Activated gamma-delta T cell treated with Interleukin-2 at 50 U/mL for 16 hours (primary cell): ENCODE measurements at regions not wholly inside any gene's neighbourhood (a gene's known extent, or its start where the extent isn't known, plus 50 kb on each side); places are given as distances from the start of the nearest gene placed in this dataset.
"Not testable (repeated sequence)": the region's sequence is repeated elsewhere in the genome, so short reads cannot be mapped to it uniquely, and the experiment has no call there.

Source experiments
- DNase-seq: peaks from one replicate; pipeline ENCODE4 v3.0.0-alpha.2; 2020

DNA sequence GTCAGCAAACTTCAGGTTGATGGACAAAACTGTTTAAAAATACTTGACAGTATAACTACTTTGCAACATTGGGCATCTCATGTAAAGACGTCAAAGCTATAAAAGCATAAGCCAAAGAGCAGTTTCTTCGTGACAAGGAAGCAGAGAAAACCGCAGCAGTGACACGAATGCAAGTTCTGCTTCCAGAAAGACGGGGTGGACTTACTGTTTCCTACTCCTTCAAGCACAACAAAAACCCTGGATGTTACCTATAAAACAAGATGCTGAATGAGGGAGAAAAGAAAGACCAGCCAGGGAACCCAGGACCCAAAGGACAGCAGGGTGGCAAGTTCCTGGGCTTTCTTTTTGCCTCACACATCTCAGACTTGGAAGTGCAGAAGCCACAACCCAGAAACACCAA is 98.0 kb downstream of the DLL1 start:
- DNase-seq, result no peak

DNA sequence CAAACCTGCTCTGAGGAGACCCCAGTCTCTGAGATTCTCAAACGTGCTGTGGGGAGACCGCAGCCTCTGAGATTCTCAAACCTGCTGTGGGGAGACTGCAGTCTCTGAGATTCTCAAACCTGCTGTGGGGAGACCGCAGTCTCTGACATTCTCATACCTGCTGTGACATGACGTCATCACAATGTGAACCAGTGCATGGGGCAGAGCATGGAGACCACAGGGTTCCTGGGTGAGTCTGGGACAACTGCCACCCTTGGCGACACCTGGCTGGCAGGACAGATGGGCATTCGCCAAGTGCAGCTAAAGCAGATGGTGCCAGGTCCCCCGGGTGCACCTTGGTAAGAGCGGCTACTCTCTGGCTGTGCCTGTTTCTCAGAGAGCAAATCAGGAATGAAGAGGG is 98.8 kb downstream of the DLL1 start:
- not testable (repeated sequence) for DNase-seq

DNA sequence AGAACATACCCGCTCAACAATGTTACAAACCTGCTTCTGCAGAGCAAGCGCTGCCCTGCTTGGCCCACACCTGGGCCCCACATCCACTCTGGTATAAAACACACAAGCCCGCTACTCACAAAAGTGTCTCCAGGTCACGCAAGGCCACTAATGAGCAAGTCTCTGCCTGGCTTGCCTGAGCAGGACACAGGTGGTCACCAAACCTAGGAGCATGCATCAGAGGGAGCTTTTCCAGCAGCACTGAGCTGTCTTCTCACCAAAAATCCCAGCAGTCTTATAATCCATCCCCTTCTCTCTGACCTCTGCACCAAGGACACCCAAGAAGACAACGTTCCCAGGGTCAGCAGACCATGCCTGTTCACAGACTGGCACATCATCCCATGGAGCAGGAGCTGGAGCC is 100.8 kb downstream of the DLL1 start:
- DNase-seq, result no peak

DNA sequence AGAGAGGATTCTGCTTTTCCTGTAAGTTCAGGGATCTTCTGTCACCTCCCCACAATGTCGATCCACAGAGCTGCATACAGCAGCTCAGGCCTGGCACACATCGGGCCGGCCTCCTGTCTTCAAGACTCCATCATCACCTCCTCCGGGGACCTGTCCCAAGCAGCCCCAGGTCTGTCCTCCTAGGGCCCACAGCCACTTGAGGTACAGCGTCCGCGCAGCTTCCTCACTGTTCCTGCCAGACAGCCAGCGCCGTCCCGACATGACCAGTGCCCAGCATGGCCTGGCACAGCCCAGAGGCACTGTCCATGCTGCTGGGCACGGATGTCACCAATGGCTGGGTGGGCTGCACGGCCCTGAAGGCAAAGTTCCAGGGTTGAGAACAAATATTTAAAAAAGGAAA is 101.6 kb downstream of the DLL1 start:
- DNase-seq, result no peak

DNA sequence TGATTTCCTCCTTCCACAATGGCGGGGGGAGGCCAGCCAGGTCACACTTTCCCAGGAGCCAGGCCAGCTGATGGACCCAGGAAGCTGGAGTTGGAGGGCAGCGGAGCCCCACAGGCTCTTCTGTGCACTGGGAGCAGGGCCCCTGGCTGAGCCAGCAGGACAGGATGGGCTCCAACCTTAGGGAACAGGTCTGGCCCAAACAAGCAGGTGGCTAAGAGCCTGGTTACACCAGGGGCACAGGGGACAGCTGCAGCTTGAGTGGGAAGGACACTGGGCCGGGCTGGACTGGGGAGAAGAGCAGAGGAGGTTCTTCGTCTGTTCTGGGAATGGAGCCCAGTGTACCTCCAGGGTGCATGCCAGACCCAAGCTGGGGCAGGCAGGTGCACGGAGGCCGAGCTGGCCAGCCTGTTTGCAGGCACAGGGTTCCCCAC is 102.3 kb downstream of the DLL1 start:
- no peak for DNase-seq

DNA sequence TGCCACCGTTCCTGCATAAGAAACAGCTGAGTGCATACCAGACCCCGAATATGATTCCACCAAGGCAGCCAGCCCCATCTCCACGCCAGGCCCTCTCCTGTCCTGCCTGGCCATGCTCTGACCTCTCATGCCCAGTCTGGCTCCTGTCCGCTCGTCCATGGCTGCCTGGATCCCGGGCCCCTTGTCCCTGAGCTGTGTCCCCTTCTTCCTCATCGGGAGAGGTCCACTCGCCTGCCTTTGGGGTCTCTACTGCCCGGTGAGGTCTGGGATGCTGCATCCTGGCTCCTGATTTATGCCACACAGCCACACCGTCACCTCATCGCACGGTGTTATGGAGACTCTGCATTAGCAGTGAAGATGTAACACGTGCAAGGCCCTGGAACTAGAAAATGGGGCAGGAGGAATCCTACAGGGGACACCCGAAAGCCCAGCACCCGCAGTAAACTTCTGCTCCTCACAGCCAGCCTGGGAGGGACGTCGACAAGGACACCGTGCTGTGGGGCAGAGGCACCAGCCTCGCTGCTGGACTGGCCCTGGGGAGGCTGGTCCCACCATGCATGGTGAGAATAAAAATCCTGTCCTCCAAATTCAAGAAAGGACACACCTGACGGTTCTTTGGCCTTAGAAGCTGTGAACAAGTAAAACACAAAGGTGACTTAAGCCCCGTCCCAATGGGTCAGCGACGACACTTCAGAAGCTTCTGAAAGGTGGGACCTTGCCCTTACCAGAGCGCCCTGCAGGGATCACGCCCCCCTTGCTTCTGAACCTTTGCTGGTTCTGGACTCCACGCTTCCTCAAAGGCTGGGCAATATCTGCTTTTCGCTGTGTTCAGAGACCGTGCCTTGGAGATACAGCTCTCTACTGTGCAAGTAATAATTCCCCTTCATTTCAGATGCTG is 103.0 kb downstream of the DLL1 start:
- no peak for DNase-seq

DNA sequence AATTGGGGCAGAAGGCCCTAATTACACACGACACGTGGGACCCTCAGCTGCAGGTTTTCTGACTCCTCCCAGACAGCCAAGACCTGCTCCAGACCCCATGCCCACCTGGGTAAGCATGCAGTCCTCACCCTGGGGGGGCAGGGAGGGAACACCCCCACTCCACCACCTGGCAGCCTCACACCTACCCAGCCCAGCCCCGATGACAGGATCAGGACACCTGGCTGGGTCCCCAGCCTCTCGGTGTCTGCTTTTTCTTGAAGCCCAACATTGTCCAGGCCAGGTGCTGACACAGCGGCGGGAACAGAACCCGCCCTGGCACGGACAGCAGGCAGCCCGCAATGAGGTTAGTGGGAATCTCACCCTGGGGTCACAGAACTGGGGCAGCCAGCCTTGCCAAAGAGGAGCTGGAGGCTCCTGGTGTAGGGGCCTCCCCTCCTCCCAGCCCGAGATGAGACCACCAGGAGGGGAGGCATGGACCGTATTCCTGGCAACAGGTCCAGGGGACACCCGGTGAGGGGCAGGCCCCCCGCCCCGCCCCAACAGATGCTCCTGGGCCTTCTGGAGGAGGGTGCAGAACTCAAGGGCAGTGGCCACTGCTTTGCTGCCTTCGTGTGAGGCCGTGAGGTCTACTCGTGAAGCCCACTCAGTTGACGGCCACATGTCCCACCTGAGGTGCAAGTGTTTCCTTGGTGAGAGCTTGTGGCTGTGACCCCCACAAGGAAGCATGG is 103.8 kb downstream of the DLL1 start:
- no peak for DNase-seq

DNA sequence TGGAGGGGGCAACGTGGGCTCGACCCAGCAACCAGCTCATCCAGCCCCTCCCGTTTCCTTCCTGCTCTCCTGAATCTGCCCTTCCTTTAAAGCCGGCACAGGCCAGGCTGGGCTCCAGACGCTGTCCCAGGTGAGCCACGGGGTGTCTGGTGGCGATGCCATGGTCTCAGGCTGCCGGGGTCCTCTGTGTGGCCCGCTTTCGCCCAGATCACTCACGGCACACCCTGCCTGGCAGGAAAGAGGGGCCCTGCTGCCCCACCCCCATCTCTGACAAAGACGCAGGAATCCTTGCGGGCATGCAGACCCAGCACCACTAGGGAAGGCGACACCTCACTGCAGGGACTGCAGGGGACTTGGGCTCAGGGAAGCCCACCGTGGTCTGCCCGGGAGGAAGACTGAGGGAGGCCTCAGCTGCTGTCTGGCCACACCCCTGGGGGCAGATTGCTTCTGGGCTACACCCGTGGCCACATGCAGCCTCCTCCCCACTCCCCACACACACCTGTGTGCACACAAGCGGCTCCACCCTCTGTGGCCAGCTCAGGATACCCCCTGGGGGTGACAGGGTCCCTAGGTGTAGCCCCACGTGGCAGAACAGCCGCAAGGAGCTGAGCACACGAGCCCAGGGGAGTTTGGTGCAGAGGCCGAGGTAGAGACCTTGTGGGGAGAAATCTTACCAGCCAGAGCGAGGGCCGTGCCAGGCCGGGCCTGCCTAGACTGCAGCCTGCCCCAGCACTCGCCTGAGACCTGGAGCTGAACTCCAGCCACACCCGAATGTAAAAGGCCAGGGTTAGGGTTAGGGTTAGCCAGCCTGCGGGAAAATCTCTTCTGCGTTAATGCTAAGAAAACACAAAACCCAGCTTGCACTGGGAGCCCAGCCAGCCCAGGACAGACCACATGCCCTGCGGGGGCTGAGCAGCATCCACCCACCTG is 104.6 kb downstream of the DLL1 start:
- DNase-seq, result no peak

DNA sequence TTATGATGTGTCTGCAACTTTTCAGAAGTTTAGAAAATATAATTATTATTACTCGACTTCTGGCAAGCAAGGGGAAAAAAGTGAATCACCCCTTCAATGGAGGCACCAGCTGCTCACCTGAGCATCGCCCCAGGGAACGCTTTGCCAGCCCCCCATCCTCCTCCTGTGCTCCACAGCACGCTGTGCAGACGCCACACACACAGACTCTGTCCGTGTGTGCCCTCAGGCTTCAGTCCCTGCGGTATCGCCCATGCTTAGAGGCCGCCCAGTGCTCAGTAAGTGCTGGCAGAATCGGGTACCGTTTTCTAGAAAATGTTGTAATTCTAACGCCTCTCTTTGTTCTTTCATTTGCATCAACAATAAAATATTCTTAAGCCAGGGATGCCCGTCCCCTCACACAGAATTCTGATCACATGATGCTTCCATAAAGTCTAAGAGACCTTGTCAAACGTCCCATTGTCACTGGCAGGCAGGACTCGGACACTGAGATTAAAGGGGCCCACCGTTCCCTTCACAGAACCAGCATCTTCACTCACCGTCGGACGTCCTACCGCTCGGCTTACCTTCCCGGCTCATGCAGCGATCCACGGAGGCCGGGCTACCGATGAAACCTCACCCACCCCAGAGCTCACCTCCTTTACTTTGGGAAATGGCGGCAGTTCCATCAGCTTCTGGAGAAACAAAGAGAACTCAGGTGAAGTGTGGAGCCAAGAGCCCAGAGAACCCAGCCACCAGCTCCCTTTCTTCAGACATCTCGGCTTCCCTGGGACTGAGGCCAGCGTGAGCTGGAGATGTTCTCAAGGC is 105.5 kb downstream of the DLL1 start:
- no peak for DNase-seq

DNA sequence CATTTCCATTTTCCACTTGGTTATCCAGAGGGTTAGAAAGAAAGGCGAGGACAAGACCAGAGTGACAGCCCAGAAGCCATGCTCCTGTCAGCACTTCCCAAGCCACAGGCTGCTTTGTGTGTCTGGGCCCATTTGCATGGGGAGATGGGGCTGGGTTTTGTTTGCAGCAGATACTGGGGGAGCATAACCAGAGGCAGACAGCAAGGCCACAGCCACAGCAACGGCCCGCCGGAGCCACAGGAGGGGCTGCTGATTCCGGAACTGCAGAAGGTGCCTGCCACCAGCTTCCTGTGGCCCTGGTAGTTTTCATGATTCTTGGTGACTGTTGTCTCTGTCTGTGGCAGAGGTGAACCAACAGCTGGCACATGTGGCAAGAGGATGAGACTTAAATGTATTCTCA is 106.6 kb downstream of the DLL1 start:
- DNase-seq, result no peak

DNA sequence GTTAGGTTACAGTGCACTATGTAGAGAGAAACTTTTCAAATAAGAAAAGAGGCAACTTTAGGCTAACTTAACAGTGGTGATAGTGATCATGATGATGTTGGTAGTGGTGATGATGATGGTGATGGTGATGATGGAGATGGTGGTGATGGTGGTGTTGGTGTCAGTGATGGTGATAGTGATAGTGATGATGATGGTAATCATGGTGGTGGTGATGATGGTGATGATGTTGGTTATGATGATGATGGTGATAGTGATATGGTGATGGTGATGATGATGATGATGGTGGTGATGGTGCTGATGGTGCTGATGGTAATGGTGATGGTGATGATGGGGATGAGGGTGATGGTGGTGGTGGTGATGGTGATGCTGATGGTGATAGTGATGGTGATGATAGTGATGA is 107.4 kb downstream of the DLL1 start:
- DNase-seq, result no peak

DNA sequence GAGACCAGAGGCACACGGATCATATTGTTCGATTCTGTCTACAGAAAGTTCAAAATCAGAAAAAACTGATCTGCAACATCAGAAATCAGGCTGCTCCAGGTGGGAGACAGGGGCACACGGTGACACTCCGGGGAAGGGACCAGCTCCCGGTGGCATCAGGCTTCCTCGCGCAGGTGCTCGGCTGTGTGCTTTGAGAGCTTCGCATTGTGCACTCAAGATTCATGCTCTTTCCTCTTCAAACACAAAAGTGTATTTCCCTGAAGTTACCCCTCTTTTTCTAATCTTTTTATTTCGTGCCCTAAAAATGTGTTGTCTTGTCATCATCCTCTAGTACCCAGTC is 108.1 kb downstream of the DLL1 start:
- no peak for DNase-seq

DNA sequence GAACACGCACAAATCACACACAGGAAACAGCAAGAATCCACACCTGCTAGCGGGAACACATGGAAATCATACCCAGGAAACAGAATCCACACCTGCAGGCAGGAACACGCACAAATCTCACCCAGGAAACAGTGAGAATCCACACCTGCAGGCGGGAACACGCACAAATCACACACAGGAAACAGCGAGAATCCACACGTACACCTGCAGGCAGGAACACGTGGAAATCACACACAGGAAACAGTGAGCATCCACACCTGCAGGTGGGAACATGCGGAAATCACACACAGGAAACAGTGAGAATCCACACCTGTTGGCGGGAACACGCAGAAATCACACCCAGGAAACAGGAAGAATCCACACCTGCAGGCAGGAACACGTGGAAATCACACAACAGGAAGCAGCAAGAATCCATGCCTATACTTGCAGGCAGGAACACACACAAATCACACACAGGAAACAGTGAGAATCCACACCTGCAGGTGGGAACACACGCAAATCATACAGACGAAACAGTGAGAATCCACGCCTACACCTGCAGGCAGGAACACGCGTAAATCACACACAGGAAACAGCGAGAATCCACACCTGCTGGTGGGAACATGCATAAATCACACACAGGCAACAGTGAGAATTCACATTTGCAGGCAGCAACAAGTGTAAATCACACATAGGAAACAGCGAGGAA is 108.6 kb downstream of the DLL1 start:
- no peak for DNase-seq

DNA sequence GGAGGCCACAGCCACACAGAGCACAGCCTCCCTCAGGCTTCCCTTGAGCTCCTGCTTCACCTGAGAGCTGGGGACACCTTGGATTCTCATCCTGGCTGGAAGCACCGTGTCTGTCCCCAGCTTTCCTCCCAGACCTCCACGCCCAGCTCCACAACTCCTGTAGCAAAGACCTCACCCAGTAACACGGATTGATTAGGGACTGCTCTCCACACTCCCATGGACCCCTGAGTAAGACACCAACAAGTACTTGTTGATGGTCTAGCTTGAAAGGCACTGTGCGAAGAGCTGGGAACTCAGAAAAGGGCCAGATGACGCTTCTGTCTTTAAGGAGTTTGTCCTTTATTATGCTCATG is 109.6 kb downstream of the DLL1 start:
- DNase-seq, result no peak

DNA sequence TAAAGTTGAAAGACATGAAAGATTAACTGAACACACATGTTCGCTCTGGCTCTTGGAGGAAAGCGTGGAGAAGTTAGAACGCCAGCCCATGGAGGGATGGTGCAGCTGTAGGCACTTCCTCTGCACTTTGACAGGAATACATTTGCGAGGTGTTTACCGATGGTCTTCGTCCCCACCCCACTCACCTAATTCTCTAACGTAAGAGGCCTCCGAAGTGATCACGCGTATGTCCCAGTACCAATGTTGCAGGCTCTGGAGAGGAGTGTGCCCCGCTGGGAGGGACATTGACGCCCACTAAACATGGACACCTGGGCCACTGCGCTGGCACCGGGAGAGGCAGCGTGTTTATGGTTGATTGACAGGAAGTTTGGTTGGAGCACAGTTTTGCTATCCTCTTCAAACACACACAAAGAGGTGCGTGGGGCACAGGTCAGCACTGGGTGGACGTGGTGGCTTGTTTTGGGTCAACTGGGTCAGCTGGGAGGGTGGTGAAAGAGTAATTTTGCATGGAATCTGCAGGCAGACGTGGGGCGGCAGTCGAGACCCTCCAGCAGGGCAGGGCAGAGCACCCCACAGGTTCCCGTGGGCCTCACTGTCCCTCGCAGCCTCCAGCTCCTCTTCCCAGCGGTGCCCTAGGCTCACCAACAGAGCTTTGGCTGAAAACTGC is 110.1 kb downstream of the DLL1 start:
- DNase-seq, result no peak

DNA sequence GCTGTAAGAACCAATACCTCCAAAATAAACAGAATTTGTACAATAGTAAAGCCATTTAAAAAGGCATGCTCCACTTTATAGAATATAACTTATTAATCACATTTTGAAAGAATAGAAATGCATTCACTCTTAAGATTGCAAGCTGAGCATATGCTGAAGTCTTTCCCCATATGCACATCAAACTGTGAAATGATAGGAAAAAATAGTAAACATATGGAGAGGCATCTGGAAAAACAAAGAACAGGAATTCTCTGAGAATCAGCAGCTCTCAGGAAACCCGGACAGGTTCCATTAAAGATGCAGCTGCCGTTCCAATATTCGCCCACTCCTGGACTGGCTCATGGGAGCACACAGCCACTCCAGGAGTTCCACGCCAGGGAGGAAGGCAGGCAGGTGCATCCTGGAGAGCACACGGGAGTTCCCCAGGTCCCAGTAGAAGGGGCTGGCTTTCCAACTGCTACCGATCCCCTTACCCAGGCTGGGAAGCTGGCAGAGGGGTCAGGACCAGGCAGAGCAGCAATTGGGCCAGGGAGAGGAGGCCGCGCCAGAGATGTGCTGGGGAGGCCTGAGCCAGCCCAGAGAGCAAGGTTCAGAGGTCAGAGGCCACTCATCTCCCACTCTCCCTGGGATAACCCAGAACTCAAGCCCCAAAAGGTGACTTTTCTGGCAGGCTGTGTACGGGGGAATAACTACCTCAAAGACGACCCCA is 111.1 kb downstream of the DLL1 start:
- DNase-seq, result no peak

DNA sequence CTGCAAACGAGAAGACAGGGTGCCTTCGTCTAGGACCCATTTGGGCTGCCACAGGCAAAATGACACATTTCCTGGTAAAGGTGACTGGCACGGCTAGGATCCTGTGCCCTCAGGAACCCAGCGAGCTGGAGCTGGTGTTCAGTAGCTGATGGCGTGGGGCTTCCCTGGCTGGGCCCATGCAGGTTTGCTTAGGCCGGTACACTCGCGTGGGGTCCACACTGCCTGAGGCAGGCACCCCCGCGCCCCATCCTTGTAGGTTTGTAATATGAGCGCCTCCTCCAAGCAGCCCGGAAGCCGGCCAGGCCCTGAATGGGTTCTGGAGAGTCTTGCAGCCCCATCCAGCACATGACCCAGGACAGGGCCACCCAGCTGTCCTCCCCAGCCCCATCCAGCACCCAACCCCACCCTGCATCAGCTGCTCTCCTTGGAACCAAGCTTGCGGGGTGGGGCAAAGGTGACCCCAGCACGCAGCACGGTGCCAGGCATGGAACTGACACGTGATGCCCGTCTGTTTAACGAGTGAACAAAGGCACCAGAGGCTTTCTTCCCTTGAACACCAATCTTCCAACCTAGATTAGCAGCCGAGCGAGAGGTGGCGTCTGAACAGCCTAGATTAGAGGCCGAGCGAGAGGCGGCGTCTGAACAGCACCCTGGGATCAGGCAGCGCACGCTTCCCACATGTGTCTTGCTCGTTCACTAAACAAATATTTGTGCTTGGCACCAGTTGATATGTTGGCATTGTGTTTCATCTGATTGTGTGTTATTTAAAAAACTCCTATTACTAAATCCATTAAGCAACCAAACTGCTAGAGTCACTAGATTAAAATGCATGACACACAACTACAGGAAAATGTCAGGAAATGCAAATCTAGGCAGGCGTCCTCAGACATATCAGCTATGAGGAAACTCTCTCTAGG is 112.1 kb downstream of the DLL1 start:
- DNase-seq, result no peak

DNA sequence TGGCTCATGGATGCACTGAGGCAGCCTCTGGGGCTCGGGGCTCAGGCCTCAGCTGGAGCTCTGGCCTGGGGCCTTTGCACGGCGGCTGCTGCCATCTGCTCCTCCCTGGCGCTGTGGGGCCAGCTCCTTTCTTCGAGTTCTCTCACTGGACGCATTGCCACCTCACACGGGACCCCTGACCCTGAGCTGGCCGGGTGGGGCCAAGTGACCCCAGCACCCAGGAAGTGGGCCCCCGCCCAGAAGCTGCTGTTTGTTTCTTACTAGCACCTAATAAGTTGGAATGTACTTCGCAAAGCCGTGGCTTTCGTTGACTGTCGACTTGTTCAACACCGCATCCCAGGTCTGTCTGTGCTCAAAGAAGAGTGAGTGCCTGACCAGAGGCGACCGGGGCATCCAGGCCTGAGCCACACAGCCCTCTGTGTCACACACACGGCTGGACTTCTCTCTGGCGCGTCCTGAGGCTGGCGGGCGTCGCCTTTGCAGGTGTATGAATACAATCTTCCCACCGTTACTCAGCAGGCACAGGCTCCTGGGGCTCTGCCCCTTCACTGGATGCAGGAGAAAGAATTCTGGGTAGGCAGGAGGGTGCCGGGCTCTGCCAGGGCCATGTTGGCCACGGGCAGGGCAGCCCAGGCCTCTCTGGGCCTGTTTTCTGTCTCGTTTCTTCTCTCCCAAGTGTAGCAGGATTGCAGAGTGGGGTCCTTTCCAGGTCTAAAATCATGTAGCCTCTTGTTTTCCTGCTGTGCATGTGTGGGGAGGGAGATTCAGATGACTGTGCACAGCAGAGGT is 112.9 kb downstream of the DLL1 start:
- no peak for DNase-seq
